ENCODE measurements at regions not wholly inside any gene's neighbourhood (a gene's known extent, or its start where the extent isn't known, plus 50 kb on each side); places are given as distances from the start of the nearest gene placed in this dataset.

GRCh38 chr5:108681079-108681921, 66.4 kb upstream of the FER start:
- DNase-seq (ENCODE audit: low read depth), result peak; percentile 72
- peak; percentile 90 for TF ChIP-seq CTCF (IDR thresholded peaks at IDR 0.05; ENCODE audit: insufficient read depth, low read depth, low read length, missing control alignments)
- no peak overlapping the region for H3K4me3 ChIP-seq (ENCODE audit: low read length)

- no peak for TF ChIP-seq CTCF (IDR thresholded peaks at IDR 0.05; ENCODE audit: insufficient read depth, low read depth, low read length, missing control alignments)
- DNase-seq (ENCODE audit: low read depth), result no peak
- H3K4me3 ChIP-seq (ENCODE audit: low read length), result no peak overlapping the region
Observed at GRCh38 chr5:108678091-108678490, 69.6 kb upstream of the FER start.

GRCh38 chr5:108675736-108676135, 72.0 kb upstream of the FER start:
- no peak for TF ChIP-seq CTCF (IDR thresholded peaks at IDR 0.05; ENCODE audit: insufficient read depth, low read depth, low read length, missing control alignments)
- H3K4me3 ChIP-seq (ENCODE audit: low read length), result no peak overlapping the region
- no peak for DNase-seq (ENCODE audit: low read depth)

- TF ChIP-seq CTCF (IDR thresholded peaks at IDR 0.05; ENCODE audit: insufficient read depth, low read depth, low read length, missing control alignments), result no peak
- no peak for DNase-seq (ENCODE audit: low read depth)
- H3K4me3 ChIP-seq (ENCODE audit: low read length), result no peak overlapping the region
Observed at GRCh38 chr5:108672639-108673038, 75.1 kb upstream of the FER start.

- no peak for TF ChIP-seq CTCF (IDR thresholded peaks at IDR 0.05; ENCODE audit: insufficient read depth, low read depth, low read length, missing control alignments)
- H3K4me3 ChIP-seq (ENCODE audit: low read length), result no peak overlapping the region
- DNase-seq (ENCODE audit: low read depth), result no peak
Observed at GRCh38 chr5:108670591-108671289, 77.0 kb upstream of the FER start.

- DNase-seq (ENCODE audit: low read depth), result no peak
- H3K4me3 ChIP-seq (ENCODE audit: low read length), result no peak overlapping the region
- TF ChIP-seq CTCF (IDR thresholded peaks at IDR 0.05; ENCODE audit: insufficient read depth, low read depth, low read length, missing control alignments), result no peak
Observed at GRCh38 chr5:108669462-108669861, 78.2 kb upstream of the FER start.
